ENCODE measurements at regions not wholly inside any gene's neighbourhood (a gene's known extent, or its start where the extent isn't known, plus 50 kb on each side); places are given as distances from the start of the nearest gene placed in this dataset.
A peak's percentile ranks its signal among the peaks of the same experiment; 100 is the strongest.

- Histone ChIP-seq H3K4me3 (no peak overlapping the region), H3K36me3 (no peaks in the 10 kb centered on the region), H3K9me3 (ENCODE audit: low read depth) (no peaks in the 10 kb centered on the region), H3K27ac (no peak overlapping the region), H3K4me1 (ENCODE audit: low read depth) (peaks cover 4% of the 10 kb centered on the region), H3K27me3 (no peaks in the 10 kb centered on the region)
- TF ChIP-seq, protein P1, sequence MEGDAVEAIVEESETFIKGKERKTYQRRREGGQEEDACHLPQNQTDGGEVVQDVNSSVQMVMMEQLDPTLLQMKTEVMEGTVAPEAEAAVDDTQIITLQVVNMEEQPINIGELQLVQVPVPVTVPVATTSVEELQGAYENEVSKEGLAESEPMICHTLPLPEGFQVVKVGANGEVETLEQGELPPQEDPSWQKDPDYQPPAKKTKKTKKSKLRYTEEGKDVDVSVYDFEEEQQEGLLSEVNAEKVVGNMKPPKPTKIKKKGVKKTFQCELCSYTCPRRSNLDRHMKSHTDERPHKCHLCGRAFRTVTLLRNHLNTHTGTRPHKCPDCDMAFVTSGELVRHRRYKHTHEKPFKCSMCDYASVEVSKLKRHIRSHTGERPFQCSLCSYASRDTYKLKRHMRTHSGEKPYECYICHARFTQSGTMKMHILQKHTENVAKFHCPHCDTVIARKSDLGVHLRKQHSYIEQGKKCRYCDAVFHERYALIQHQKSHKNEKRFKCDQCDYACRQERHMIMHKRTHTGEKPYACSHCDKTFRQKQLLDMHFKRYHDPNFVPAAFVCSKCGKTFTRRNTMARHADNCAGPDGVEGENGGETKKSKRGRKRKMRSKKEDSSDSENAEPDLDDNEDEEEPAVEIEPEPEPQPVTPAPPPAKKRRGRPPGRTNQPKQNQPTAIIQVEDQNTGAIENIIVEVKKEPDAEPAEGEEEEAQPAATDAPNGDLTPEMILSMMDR (IDR thresholded peaks at IDR 0.05; ENCODE audit: low read depth, low read length), result no peak
- DNase-seq (ENCODE audit: low read depth in 1 of 2, low spot score in 1 of 2), result no peak
Observed at GRCh38 chr4:38320343-38320695, 343.7 kb upstream of the KLF3 start.

DNA sequence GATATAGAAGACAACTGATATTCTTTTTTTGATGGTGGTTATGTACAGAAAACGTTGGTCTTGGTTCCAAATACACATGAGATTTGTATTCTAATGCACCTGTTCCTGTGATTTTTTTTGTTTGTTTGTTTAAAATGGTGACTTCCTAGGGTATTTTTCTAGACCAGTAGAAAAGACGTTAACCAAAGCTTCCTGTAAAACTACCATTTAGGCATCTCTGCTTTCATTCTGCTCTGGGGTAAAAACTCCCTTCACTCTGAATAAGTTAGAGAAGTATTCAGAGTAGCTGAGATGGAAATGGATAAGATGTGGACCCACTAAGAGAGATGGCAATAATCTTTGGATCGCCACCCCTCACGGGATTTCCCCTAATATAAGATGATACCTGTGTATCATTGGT is 343.2 kb upstream of the KLF3 start:
- H3K36me3 ChIP-seq, result no peaks in the 10 kb centered on the region
- H3K27ac ChIP-seq, result no peak overlapping the region
- H3K4me3 ChIP-seq, result no peak overlapping the region
- TF ChIP-seq, protein P1 (IDR thresholded peaks at IDR 0.05; ENCODE audit: low read depth, low read length), result no peak
- H3K4me1 ChIP-seq (ENCODE audit: low read depth), result peaks cover 4% of the 10 kb centered on the region
- H3K9me3 ChIP-seq (ENCODE audit: low read depth), result no peaks in the 10 kb centered on the region
- H3K27me3 ChIP-seq, result no peaks in the 10 kb centered on the region
- DNase-seq (ENCODE audit: low read depth in 1 of 2, low spot score in 1 of 2), result no peak

GRCh38 chr4:38322714-38323113 is 341.3 kb upstream of the KLF3 start:
- DNase-seq (ENCODE audit: low read depth in 1 of 2, low spot score in 1 of 2), result peak in 1 of 2 donors; percentile 89
- Histone ChIP-seq H3K27me3 (no peaks in the 10 kb centered on the region), H3K36me3 (no peaks in the 10 kb centered on the region), H3K27ac (no peak overlapping the region), H3K4me3 (no peak overlapping the region), H3K4me1 (ENCODE audit: low read depth) (peaks cover 4% of the 10 kb centered on the region), H3K9me3 (ENCODE audit: low read depth) (no peaks in the 10 kb centered on the region)
- TF ChIP-seq, protein P1 (IDR thresholded peaks at IDR 0.05; ENCODE audit: low read depth, low read length), result no peak

DNA sequence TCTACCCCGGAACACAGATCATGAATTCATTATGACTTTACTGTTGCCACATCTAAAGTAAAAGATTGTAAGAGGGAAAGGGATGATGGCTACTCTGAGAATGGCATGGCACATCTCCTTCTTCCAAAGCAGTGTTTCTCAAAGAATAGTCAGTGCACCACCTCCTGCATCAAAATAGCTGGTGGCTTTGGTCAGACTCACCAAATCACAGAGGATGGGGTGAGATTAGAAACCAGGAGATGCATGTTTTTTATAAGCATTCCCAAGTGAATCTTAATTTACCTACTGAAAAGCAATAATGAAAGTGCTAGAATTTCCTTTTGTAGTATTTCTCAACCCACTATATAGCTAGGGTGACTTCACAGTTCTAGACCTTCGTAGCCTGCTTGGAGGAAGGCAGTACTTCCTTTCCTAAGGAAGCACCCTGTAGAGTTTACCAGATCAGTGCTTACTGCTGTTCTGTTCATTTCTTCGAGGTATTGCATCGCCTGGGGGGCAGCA is 340.8 kb upstream of the KLF3 start:
- no peaks in the 10 kb centered on the region for H3K27me3 ChIP-seq
- H3K4me3 ChIP-seq, result no peak overlapping the region
- H3K27ac ChIP-seq, result no peak overlapping the region
- H3K9me3 ChIP-seq (ENCODE audit: low read depth), result no peaks in the 10 kb centered on the region
- DNase-seq (ENCODE audit: low read depth in 1 of 2, low spot score in 1 of 2), result no peak
- H3K36me3 ChIP-seq, result no peaks in the 10 kb centered on the region
- TF ChIP-seq, protein P1 (IDR thresholded peaks at IDR 0.05; ENCODE audit: low read depth, low read length), result no peak
- peaks cover 4% of the 10 kb centered on the region for H3K4me1 ChIP-seq (ENCODE audit: low read depth)

GRCh38 chr4:38324861-38325628 is 339.0 kb upstream of the KLF3 start:
- H3K4me3 ChIP-seq, result no peak overlapping the region
- TF ChIP-seq, protein P1 (IDR thresholded peaks at IDR 0.05; ENCODE audit: low read depth, low read length), result no peak
- H3K4me1 ChIP-seq (ENCODE audit: low read depth), result peaks cover under 1% of the 10 kb centered on the region
- H3K9me3 ChIP-seq (ENCODE audit: low read depth), result no peaks in the 10 kb centered on the region
- H3K27me3 ChIP-seq, result no peaks in the 10 kb centered on the region
- no peak for DNase-seq (ENCODE audit: low read depth in 1 of 2, low spot score in 1 of 2)
- no peaks in the 10 kb centered on the region for H3K36me3 ChIP-seq
- no peak overlapping the region for H3K27ac ChIP-seq
